ENCODE measurements at regions not wholly inside any gene's neighbourhood (a gene's known extent, or its start where the extent isn't known, plus 50 kb on each side); places are given as distances from the start of the nearest gene placed in this dataset.

DNA sequence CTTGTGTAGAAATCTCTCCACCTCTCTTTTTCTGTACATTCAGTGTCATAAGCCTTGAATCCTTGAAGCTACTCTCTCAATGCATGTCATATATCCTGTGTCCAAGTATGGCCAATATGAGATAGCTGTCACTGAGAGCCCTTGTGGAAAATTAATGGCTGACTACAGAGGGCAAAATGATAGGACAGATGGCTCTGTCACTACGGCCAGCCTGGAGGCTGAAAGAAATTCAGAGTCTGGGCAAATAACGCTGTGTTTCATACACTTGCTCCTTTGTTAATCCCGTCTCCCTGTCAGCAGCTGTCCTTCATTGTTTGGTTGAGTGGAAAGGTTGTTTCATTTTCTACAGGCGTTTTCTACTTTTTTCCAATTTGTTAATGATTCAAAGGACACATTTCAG is 70.4 kb upstream of the VGLL2 start:
- H3K9me3 ChIP-seq: no peaks in the 10 kb centered on the region
- intact Hi-C loops (cut with DNase I; ENCODE audit: low total_unique reads): no loop called here
- DNase-seq: no peak

DNA sequence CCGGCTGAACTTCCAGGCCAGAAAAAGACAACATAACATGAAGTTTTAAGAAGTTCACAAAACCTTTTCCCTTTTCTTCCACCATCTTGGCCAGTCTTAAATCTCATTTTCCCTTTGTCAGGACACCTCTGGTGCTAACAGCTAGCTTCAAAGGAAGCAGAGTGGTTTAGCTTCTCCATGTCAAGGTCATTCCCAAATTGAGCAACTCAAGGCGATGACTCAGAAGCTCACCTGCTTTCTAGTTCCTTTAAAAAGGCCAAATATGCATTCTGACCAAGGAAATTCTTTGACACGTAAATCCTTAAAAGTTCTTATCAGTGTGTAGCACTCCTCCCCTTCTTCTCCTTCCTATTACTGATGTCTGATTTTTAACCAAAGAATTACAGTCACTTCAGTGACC is 69.6 kb upstream of the VGLL2 start:
- WGBS, 2 donors: 42 to 46% methylated on average over 3 of the region's 3 CpGs
- H3K27me3 ChIP-seq: no peaks in the 10 kb centered on the region
- H3K4me1 ChIP-seq: no peaks in the 10 kb centered on the region
- H3K9me3 ChIP-seq: no peaks in the 10 kb centered on the region
- intact Hi-C loops (cut with DNase I; ENCODE audit: low total_unique reads): no loop called here
- DNase-seq: no peak
- H3K4me3 ChIP-seq: no peak overlapping the region
- H3K27ac ChIP-seq: no peak overlapping the region
- TF ChIP-seq, protein P1, sequence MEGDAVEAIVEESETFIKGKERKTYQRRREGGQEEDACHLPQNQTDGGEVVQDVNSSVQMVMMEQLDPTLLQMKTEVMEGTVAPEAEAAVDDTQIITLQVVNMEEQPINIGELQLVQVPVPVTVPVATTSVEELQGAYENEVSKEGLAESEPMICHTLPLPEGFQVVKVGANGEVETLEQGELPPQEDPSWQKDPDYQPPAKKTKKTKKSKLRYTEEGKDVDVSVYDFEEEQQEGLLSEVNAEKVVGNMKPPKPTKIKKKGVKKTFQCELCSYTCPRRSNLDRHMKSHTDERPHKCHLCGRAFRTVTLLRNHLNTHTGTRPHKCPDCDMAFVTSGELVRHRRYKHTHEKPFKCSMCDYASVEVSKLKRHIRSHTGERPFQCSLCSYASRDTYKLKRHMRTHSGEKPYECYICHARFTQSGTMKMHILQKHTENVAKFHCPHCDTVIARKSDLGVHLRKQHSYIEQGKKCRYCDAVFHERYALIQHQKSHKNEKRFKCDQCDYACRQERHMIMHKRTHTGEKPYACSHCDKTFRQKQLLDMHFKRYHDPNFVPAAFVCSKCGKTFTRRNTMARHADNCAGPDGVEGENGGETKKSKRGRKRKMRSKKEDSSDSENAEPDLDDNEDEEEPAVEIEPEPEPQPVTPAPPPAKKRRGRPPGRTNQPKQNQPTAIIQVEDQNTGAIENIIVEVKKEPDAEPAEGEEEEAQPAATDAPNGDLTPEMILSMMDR (IDR thresholded peaks at IDR 0.05): no peak
- TF ChIP-seq POLR2A (IDR thresholded peaks at IDR 0.05): no peak
- no peaks in the 10 kb centered on the region for H3K36me3 ChIP-seq (ENCODE audit: low read depth, missing control alignments)

More for the DNA sequence above, 70.4 kb upstream of the VGLL2 start:
- H3K36me3 ChIP-seq (ENCODE audit: low read depth, missing control alignments): no peaks in the 10 kb centered on the region
- H3K27ac ChIP-seq: no peak overlapping the region
- no peaks in the 10 kb centered on the region for H3K27me3 ChIP-seq
- no peak overlapping the region for H3K4me3 ChIP-seq
- H3K4me1 ChIP-seq: no peaks in the 10 kb centered on the region
- 36 to 57% methylated on average over 4 of the region's 4 CpGs for WGBS, 2 donors
- TF ChIP-seq, protein P1 (IDR thresholded peaks at IDR 0.05): no peak
- TF ChIP-seq POLR2A (IDR thresholded peaks at IDR 0.05): no peak

DNA sequence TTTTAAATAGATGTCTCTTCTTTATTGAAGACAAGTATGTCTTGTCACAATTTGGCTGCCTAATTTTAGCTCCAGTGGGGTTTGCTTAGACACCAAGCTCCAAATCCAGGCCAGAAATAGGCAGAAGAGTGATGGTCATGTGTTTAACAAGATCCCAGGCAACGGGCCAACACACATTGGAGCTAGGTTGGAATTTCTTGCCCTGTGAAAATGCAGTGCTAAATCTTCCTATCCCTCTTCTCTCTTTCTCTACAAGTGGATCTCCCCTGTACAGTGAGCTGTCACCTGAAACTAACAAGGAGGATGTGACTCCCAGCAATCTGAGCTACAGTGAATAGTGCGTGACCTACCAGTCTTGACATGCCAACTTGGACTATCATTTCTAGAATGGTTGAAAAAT is 65.3 kb upstream of the VGLL2 start:
- DNase-seq: no peak
- Histone ChIP-seq H3K36me3 (ENCODE audit: low read depth, missing control alignments) (no peaks in the 10 kb centered on the region), H3K4me3 (no peak overlapping the region), H3K9me3 (no peaks in the 10 kb centered on the region), H3K27me3 (no peaks in the 10 kb centered on the region), H3K27ac (no peak overlapping the region), H3K4me1 (no peaks in the 10 kb centered on the region)
- TF ChIP-seq, protein P1 (IDR thresholded peaks at IDR 0.05): no peak
- TF ChIP-seq POLR2A (IDR thresholded peaks at IDR 0.05): no peak
- intact Hi-C loops (cut with DNase I; ENCODE audit: low total_unique reads): no loop called here
- 79 to 87% methylated on average over 2 of the region's 2 CpGs for WGBS, 2 donors

DNA sequence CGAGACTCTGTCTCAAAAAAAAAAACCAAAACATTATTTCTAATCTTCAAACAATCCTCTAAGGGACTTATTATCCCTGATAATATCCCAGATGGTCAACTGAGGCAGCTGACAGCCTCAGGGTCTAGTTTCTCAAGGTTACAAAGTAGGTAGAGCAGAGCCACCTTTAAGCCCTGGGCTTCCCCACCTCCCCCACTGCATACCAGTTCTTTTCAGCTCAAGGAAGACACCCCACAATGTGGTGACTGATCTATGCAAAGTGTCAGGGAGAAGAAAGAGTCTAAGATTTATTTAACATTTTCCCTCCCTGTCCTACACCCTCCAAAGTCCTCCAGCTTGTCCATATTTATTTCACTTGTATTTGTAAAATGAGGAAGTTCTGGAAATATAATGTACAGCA is 60.5 kb upstream of the VGLL2 start:
- H3K4me1 ChIP-seq: no peaks in the 10 kb centered on the region
- intact Hi-C loops (cut with DNase I; ENCODE audit: low total_unique reads): no loop called here
- H3K9me3 ChIP-seq: no peaks in the 10 kb centered on the region
- TF ChIP-seq, protein P1 (IDR thresholded peaks at IDR 0.05): no peak
- TF ChIP-seq POLR2A (IDR thresholded peaks at IDR 0.05): no peak
- no peaks in the 10 kb centered on the region for H3K36me3 ChIP-seq (ENCODE audit: low read depth, missing control alignments)
- H3K4me3 ChIP-seq: no peak overlapping the region
- no peak for DNase-seq
- WGBS, 2 donors: 83 to 90% methylated on average over 1 of the region's 1 CpG
- H3K27me3 ChIP-seq: no peaks in the 10 kb centered on the region
- H3K27ac ChIP-seq: no peak overlapping the region

DNA sequence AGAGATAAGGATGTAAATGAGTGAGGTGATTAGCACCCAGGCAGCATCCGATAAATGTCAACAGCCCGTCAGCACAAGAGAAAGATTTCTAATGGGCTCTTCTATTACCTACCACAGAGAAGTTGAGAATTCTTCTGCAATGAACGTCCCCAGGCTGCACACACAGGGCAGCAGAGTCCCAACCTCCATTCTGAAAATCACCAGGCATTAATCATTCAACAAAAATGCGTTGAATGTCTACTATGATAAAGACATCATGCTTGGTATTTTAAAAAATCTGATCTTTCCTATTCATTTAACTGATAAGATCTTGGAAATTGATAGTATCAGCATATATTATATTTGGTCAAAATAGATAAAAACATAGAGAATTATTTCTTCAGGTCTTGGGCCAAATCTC is 59.5 kb upstream of the VGLL2 start:
- Histone ChIP-seq H3K27me3 (no peaks in the 10 kb centered on the region), H3K9me3 (no peaks in the 10 kb centered on the region), H3K4me3 (no peak overlapping the region), H3K36me3 (ENCODE audit: low read depth, missing control alignments) (no peaks in the 10 kb centered on the region), H3K4me1 (no peaks in the 10 kb centered on the region), H3K27ac (no peak overlapping the region)
- TF ChIP-seq, protein P1 (IDR thresholded peaks at IDR 0.05): no peak
- TF ChIP-seq POLR2A (IDR thresholded peaks at IDR 0.05): no peak
- WGBS, 2 donors: 50 to 62% methylated on average over 4 of the region's 4 CpGs
- intact Hi-C loops (cut with DNase I; ENCODE audit: low total_unique reads): no loop called here
- DNase-seq: no peak

All from testis (tissue), 2 donors.